Lower lobe of right lung (tissue), 2 donors: ENCODE measurements at regions not wholly inside any gene's neighbourhood (a gene's known extent, or its start where the extent isn't known, plus 50 kb on each side); places are given as distances from the start of the nearest gene placed in this dataset.

ENCODE experiments used
- ATAC-seq, 2 donors: fragments of 200-7000 bp; cut with Tn5 transposase; one replicate each; pipeline ENCODE4 v1.9.1; 2020 to 2022; ENCODE audit warnings: mild to moderate bottlenecking in 2 of 2, moderate library complexity in 2 of 2
- DNase-seq: peaks from one replicate; pipeline ENCODE4 v3.0.0-alpha.2; 2020
- H3K27ac ChIP-seq: fragments of 200-600 bp; one replicate; pipeline ENCODE4 v1.8.0; 2022
- H3K27me3 ChIP-seq: fragments of 200-600 bp; one replicate; pipeline ENCODE4 v1.8.0; 2022; ENCODE audit warnings: low read depth
- H3K36me3 ChIP-seq: fragments of 200-600 bp; one replicate; pipeline ENCODE4 v1.8.0; 2022; ENCODE audit warnings: mild to moderate bottlenecking
- H3K4me1 ChIP-seq: fragments of 200-600 bp; one replicate; pipeline ENCODE4 v1.8.0; 2022
- H3K4me3 ChIP-seq: fragments of 200-600 bp; one replicate; pipeline ENCODE4 v1.8.0; 2022; ENCODE audit warnings: mild to moderate bottlenecking
- H3K9me3 ChIP-seq: fragments of 200-600 bp; one replicate; pipeline ENCODE4 v1.8.0; 2022
- intact Hi-C: fragments of 100-400 bp; cut with DNase I; formaldehyde crosslinking; loops from one replicate; pipeline ENCODE4 v1.11.0; 2022
- TF ChIP-seq, protein P1 (sequence below): fragments of 200-600 bp; IDR thresholded peaks from one replicate; pipeline ENCODE4 v1.8.0; 2022; ENCODE audit warnings: antibody characterized with exemption, mild to moderate bottlenecking
- donor health status: DM: no; HTN: yes; CAD: no; lungs with severe emphysema.

GRCh38 chr3:182544542-182544941, 248.8 kb upstream of the ATP11B start:
- TF ChIP-seq, protein P1, sequence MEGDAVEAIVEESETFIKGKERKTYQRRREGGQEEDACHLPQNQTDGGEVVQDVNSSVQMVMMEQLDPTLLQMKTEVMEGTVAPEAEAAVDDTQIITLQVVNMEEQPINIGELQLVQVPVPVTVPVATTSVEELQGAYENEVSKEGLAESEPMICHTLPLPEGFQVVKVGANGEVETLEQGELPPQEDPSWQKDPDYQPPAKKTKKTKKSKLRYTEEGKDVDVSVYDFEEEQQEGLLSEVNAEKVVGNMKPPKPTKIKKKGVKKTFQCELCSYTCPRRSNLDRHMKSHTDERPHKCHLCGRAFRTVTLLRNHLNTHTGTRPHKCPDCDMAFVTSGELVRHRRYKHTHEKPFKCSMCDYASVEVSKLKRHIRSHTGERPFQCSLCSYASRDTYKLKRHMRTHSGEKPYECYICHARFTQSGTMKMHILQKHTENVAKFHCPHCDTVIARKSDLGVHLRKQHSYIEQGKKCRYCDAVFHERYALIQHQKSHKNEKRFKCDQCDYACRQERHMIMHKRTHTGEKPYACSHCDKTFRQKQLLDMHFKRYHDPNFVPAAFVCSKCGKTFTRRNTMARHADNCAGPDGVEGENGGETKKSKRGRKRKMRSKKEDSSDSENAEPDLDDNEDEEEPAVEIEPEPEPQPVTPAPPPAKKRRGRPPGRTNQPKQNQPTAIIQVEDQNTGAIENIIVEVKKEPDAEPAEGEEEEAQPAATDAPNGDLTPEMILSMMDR = no peak

DNA sequence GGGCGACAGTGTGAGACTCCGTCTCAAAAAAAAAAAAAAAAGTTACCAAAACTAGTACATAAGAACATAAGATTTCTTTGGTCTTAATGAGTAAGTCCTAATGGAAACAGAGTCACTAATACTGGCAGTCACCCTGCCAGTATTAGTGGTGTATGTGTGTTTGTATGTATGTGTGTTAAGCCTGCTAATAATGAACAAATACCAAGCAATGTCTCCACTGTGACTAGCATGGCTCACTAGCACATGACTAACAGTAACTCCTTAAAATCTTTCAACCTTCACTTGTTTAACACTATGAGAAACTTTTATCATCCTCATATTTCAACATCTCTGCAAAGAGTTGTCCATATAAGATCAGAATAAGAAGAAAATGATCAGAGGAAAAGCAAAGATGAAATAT, 231.0 kb upstream of the ATP11B start:
- Histone ChIP-seq H3K9me3 (peaks cover 5% of the 10 kb centered on the region), H3K4me1 (no peaks in the 10 kb centered on the region), H3K27ac (no peak overlapping the region), H3K27me3 (no peaks in the 10 kb centered on the region), H3K36me3 (no peaks in the 10 kb centered on the region), H3K4me3 (no peak overlapping the region)
- TF ChIP-seq, protein P1 = no peak
- no peak for ATAC-seq
- intact Hi-C loops = no loop called here
- DNase-seq = no peak

More at GRCh38 chr3:182544542-182544941, 248.8 kb upstream of the ATP11B start:
- Histone ChIP-seq H3K4me1 (no peaks in the 10 kb centered on the region), H3K4me3 (no peak overlapping the region), H3K27ac (no peak overlapping the region), H3K9me3 (no peaks in the 10 kb centered on the region), H3K36me3 (no peaks in the 10 kb centered on the region), H3K27me3 (no peaks in the 10 kb centered on the region)
- no peak for DNase-seq
- no peak for ATAC-seq
- intact Hi-C loops = no loop called here

- H3K9me3 ChIP-seq = no peaks in the 10 kb centered on the region
- H3K27me3 ChIP-seq = no peaks in the 10 kb centered on the region
- ATAC-seq (no peak), DNase-seq (no peak)
- TF ChIP-seq, protein P1 = no peak
- no peak overlapping the region for H3K27ac ChIP-seq
- no peaks in the 10 kb centered on the region for H3K4me1 ChIP-seq
- H3K4me3 ChIP-seq = no peak overlapping the region
- intact Hi-C loops = no loop called here
- no peaks in the 10 kb centered on the region for H3K36me3 ChIP-seq
Observed at GRCh38 chr3:182565916-182566796, 227.1 kb upstream of the ATP11B start.

DNA sequence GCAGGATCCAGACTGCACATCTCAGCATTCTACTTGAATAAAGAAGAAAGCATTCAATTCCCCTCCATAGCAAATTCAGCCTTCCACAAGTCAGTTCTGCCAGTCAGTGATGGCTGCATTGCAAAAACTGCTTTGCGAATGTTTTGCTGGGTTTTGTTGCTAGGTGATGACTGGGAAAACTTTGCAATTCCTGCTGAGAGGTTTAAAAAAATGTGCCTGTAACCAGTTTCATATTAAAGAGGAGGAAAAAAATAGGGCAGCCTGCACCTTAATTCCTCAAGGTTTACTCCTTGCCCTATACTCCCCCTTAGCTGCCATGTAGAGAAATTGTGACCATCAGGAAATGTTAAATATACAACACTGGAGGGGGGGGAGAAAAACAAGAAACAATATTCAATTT, 225.6 kb upstream of the ATP11B start:
- Histone ChIP-seq H3K27ac (no peak overlapping the region), H3K9me3 (no peaks in the 10 kb centered on the region), H3K27me3 (no peaks in the 10 kb centered on the region), H3K4me3 (no peak overlapping the region), H3K36me3 (no peaks in the 10 kb centered on the region), H3K4me1 (no peaks in the 10 kb centered on the region)
- TF ChIP-seq, protein P1 = no peak
- intact Hi-C loops = no loop called here
- DNase-seq (no peak), ATAC-seq (no peak)

- no peaks in the 10 kb centered on the region for H3K36me3 ChIP-seq
- TF ChIP-seq, protein P1 = no peak
- H3K9me3 ChIP-seq = no peaks in the 10 kb centered on the region
- no peaks in the 10 kb centered on the region for H3K4me1 ChIP-seq
- DNase-seq (no peak), ATAC-seq (no peak)
- intact Hi-C loops = no loop called here
- no peaks in the 10 kb centered on the region for H3K27me3 ChIP-seq
- H3K4me3 ChIP-seq = no peak overlapping the region
- H3K27ac ChIP-seq = no peak overlapping the region
Observed at GRCh38 chr3:182568261-182568660, 225.0 kb upstream of the ATP11B start.
